ENCODE measurements at regions not wholly inside any gene's neighbourhood (a gene's known extent, or its start where the extent isn't known, plus 50 kb on each side); places are given as distances from the start of the nearest gene placed in this dataset.

- TF ChIP-seq CTCF (IDR thresholded peaks at IDR 0.05; ENCODE audit: low read depth, low read length, poor library complexity, severe bottlenecking) (no peak), EZH2phosphoT487 (IDR thresholded peaks at IDR 0.05; ENCODE audit: borderline replicate concordance, low read length) (no peak)
These were observed 595.7 kb upstream of the CDH5 start for GRCh38 chr16:65770752-65771151.

All from DOHH2 (cell line).